Colonic mucosa (tissue), 4 donors: ENCODE measurements at regions not wholly inside any gene's neighbourhood (a gene's known extent, or its start where the extent isn't known, plus 50 kb on each side); places are given as distances from the start of the nearest gene placed in this dataset.

Experiments
- DNase-seq: peaks from one replicate; pipeline ENCODE4 v3.0.0-alpha.2; 2020
- H3K27ac ChIP-seq: fragments of 200-600 bp; one replicate; pipeline ENCODE4 v1.8.0; 2021
- H3K27me3 ChIP-seq: fragments of 200-600 bp; one replicate; pipeline ENCODE4 v1.8.0; 2021
- H3K36me3 ChIP-seq: fragments of 200-600 bp; one replicate; pipeline ENCODE4 v1.8.0; 2021
- H3K4me1 ChIP-seq: fragments of 200-600 bp; one replicate; pipeline ENCODE4 v1.8.0; 2021; ENCODE audit warnings: mild to moderate bottlenecking
- H3K4me3 ChIP-seq: fragments of 200-600 bp; one replicate; pipeline ENCODE4 v1.8.0; 2021
- H3K9ac ChIP-seq, 2 donors: one replicate each; pipeline ENCODE4 v1.7.0; 2013; ENCODE audit warnings: control low read depth in 2 of 2, low read depth in 2 of 2, low read length in 2 of 2
- H3K9me3 ChIP-seq: fragments of 200-600 bp; one replicate; pipeline ENCODE4 v1.8.0; 2021
- CTCF ChIP-seq: fragments of 200-600 bp; IDR thresholded peaks from one replicate; pipeline ENCODE4 v1.8.0; 2022; ENCODE audit warnings: antibody characterized with exemption, mild to moderate bottlenecking
- intact Hi-C: fragments of 100-400 bp; cut with DNase I; formaldehyde crosslinking; loops from one replicate; pipeline ENCODE4 v1.14.1; 2022
- donor health status: healthy.
- donor health status: DM: no; HTN: no; CAD: no.
- donor health status: DM: no; HTN: no; CAD: no.

- intact Hi-C loops = no loop called here
- TF ChIP-seq CTCF = no peak
- H3K4me1 ChIP-seq = no peaks in the 10 kb centered on the region
- H3K27ac ChIP-seq = no peak overlapping the region
- no peaks in the 10 kb centered on the region for H3K27me3 ChIP-seq
- no peaks in the 10 kb centered on the region for H3K36me3 ChIP-seq
- H3K4me3 ChIP-seq = no peak overlapping the region
- no peak overlapping the region for H3K9ac ChIP-seq
- no peaks in the 10 kb centered on the region for H3K9me3 ChIP-seq
- DNase-seq = no peak
These were observed 267.0 kb downstream of the CCDC85A start for GRCh38 chr2:56450772-56451171.

- intact Hi-C loops = no loop called here
- TF ChIP-seq CTCF = no peak
- H3K9me3 ChIP-seq = no peaks in the 10 kb centered on the region
- no peak overlapping the region for H3K9ac ChIP-seq
- no peaks in the 10 kb centered on the region for H3K4me1 ChIP-seq
- H3K4me3 ChIP-seq = no peak overlapping the region
- H3K27me3 ChIP-seq = no peaks in the 10 kb centered on the region
- no peaks in the 10 kb centered on the region for H3K36me3 ChIP-seq
- H3K27ac ChIP-seq = no peak overlapping the region
- DNase-seq = no peak
These were observed 271.9 kb downstream of the CCDC85A start for GRCh38 chr2:56455642-56456041.

GRCh38 chr2:56456791-56457190 lies 273.0 kb downstream of the CCDC85A start:
- Histone ChIP-seq H3K4me1 (no peaks in the 10 kb centered on the region), H3K27ac (no peak overlapping the region), H3K4me3 (no peak overlapping the region), H3K27me3 (no peaks in the 10 kb centered on the region), H3K9ac (no peak overlapping the region), H3K9me3 (no peaks in the 10 kb centered on the region), H3K36me3 (no peaks in the 10 kb centered on the region)
- TF ChIP-seq CTCF = no peak
- no peak for DNase-seq
- intact Hi-C loops = no loop called here

GRCh38 chr2:56460508-56460907 lies 276.7 kb downstream of the CCDC85A start:
- intact Hi-C loops = no loop called here
- Histone ChIP-seq H3K9ac (no peak overlapping the region), H3K27ac (no peak overlapping the region), H3K4me1 (no peaks in the 10 kb centered on the region), H3K9me3 (no peaks in the 10 kb centered on the region), H3K4me3 (no peak overlapping the region), H3K36me3 (no peaks in the 10 kb centered on the region), H3K27me3 (no peaks in the 10 kb centered on the region)
- TF ChIP-seq CTCF = no peak
- no peak for DNase-seq

- no peak for TF ChIP-seq CTCF
- H3K36me3 ChIP-seq = no peaks in the 10 kb centered on the region
- H3K9me3 ChIP-seq = no peaks in the 10 kb centered on the region
- H3K27ac ChIP-seq = no peak overlapping the region
- no peak overlapping the region for H3K4me3 ChIP-seq
- no peak overlapping the region for H3K9ac ChIP-seq
- H3K27me3 ChIP-seq = no peaks in the 10 kb centered on the region
- no peaks in the 10 kb centered on the region for H3K4me1 ChIP-seq
- intact Hi-C loops = no loop called here
- DNase-seq = no peak
These were observed 280.3 kb downstream of the CCDC85A start for GRCh38 chr2:56464066-56464465.

- Histone ChIP-seq H3K9ac (no peak overlapping the region), H3K27ac (no peak overlapping the region), H3K4me3 (no peak overlapping the region), H3K9me3 (no peaks in the 10 kb centered on the region), H3K36me3 (no peaks in the 10 kb centered on the region), H3K4me1 (no peaks in the 10 kb centered on the region), H3K27me3 (no peaks in the 10 kb centered on the region)
- no peak for TF ChIP-seq CTCF
- intact Hi-C loops = no loop called here
- no peak for DNase-seq
These were observed 280.8 kb downstream of the CCDC85A start for GRCh38 chr2:56464613-56465012.
